ENCODE measurements at regions not wholly inside any gene's neighbourhood (a gene's known extent, or its start where the extent isn't known, plus 50 kb on each side); places are given as distances from the start of the nearest gene placed in this dataset.

DNA sequence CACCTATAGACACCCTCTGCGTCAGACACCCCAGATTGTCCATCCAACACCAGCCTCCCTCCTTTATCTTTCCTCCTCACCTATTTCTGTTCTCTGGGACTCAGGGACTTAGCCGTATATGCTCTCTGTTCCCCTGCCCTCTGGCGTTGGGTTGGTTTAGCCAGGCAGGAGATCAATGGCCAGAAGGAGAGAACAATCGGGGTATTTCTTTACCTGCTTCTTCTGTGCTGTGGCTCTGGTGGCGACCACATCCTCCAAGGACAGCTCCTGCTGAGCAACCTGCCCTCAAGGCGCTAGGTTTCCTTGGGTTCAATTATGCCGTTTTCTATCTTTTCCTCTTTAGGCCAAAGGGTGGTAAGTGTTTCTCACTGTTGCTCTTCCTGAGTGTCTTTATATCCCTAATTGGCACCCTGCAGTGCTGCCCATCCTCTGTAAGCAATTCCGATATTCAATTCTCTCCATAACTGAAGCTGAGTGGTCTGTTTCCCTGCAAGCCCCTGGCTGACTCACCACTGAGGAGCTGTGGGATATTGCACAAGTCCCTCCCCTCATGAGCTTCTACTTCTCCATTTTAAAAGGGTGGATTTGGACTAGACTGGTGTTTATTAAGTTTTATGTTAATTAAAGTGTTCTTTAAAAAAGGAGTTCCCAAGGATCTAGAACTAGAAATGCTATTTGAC, 63.7 kb upstream of the TMTC4 start:
- POLR2A ChIA-PET = no interaction called here
- TF ChIP-seq, protein P1, sequence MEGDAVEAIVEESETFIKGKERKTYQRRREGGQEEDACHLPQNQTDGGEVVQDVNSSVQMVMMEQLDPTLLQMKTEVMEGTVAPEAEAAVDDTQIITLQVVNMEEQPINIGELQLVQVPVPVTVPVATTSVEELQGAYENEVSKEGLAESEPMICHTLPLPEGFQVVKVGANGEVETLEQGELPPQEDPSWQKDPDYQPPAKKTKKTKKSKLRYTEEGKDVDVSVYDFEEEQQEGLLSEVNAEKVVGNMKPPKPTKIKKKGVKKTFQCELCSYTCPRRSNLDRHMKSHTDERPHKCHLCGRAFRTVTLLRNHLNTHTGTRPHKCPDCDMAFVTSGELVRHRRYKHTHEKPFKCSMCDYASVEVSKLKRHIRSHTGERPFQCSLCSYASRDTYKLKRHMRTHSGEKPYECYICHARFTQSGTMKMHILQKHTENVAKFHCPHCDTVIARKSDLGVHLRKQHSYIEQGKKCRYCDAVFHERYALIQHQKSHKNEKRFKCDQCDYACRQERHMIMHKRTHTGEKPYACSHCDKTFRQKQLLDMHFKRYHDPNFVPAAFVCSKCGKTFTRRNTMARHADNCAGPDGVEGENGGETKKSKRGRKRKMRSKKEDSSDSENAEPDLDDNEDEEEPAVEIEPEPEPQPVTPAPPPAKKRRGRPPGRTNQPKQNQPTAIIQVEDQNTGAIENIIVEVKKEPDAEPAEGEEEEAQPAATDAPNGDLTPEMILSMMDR (IDR thresholded peaks at IDR 0.05; ENCODE audit: insufficient read depth, low read depth, low read length) = no peak
- DNase-seq (ENCODE audit: low read depth) = no peak
- H3K36me3 ChIP-seq (ENCODE audit: control insufficient read depth, insufficient read depth, low read length) = no peaks in the 10 kb centered on the region
- no peaks in the 10 kb centered on the region for H3K27me3 ChIP-seq (ENCODE audit: control insufficient read depth, insufficient read depth, low read length)
- CTCF ChIA-PET = interaction anchor here (0.6 kb wide), 1 partner anchor 246 kb away, joined by 4 read pairs; no protein-coding TSS in a partner anchor
- H3K4me3 ChIP-seq (ENCODE audit: low read depth, low read length) = no peak overlapping the region

DNA sequence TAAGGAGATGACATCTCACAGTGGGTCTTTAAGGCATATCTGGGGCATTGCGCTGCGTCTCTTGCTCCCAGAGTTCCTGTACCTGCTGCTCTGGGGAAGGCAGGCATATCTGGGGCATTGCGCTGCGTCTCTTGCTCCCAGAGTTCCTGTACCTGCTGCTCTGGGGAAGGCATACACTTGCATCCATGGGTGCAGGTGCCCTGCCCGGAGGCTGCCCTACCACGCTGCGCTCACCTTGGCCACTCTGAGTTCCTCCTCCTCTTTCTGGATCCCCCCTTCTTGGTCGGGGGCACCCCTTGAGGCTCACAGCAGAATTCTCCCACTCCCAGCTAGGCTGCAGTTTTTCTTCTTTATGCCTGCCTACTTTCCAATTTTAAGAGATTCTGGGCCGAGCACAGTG, 60.9 kb upstream of the TMTC4 start:
- H3K4me3 ChIP-seq (ENCODE audit: low read depth, low read length) = no peak overlapping the region
- POLR2A ChIA-PET = no interaction called here
- no peaks in the 10 kb centered on the region for H3K36me3 ChIP-seq (ENCODE audit: control insufficient read depth, insufficient read depth, low read length)
- no peaks in the 10 kb centered on the region for H3K27me3 ChIP-seq (ENCODE audit: control insufficient read depth, insufficient read depth, low read length)
- CTCF ChIA-PET = no interaction called here
- TF ChIP-seq, protein P1 (IDR thresholded peaks at IDR 0.05; ENCODE audit: insufficient read depth, low read depth, low read length) = no peak
- DNase-seq (ENCODE audit: low read depth) = no peak

DNA sequence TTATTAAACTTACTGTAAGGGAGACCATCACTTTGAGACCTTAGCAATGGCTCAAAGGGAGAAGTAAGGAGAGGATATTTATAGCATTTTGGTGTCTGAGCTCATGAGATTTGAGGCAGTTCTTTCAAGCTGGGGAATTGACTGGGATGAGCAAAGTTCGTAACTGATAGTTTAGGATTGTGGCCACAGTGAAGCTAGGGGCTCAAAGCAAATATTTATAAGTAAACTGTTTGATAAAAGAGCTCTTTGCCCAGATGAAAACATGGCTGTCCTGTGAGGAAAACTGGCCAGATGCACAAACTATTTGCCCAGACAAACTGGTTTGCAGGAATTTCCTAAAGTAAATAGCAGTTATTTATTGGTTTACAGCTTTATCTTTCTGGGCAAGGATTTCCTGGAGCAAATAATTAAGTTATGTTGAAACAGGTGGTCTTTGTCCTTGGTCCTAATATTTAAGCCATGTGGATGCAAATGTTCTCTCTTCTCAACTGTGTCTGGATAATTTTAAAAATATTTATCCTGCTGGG, 59.7 kb upstream of the TMTC4 start:
- H3K27me3 ChIP-seq (ENCODE audit: control insufficient read depth, insufficient read depth, low read length) = no peaks in the 10 kb centered on the region
- no peak overlapping the region for H3K4me3 ChIP-seq (ENCODE audit: low read depth, low read length)
- no peak for DNase-seq (ENCODE audit: low read depth)
- ChIA-PET POLR2A (no interaction called here), CTCF (interaction anchor here (1.2 kb wide), 1 partner anchor 17 kb away, joined by 3 read pairs; no protein-coding TSS in a partner anchor)
- TF ChIP-seq, protein P1 (IDR thresholded peaks at IDR 0.05; ENCODE audit: insufficient read depth, low read depth, low read length) = no peak
- H3K36me3 ChIP-seq (ENCODE audit: control insufficient read depth, insufficient read depth, low read length) = no peaks in the 10 kb centered on the region

DNA sequence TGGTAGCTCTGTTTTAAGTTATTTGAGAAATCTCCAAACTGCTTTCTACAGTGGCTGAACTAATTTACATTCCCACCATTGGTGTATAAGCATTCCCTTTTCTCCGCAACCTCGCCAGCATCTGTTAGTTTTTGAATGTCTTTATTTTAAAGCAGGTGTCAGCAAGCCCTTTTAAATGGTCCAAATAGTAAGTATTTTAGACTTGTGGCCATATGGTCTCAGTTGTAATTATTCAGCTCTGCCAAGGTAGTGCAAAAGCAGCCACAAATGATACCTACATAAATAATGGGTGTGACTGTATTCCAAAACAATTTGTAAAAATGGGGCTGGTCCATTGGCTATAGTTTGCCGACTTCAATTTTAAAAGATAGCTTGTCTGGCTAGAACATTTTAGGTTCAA, 58.7 kb upstream of the TMTC4 start:
- DNase-seq (ENCODE audit: low read depth) = no peak
- CTCF ChIA-PET = interaction anchor here (1.6 kb wide), 1 partner anchor 11 kb away, joined by 7 read pairs; no protein-coding TSS in a partner anchor
- TF ChIP-seq, protein P1 (IDR thresholded peaks at IDR 0.05; ENCODE audit: insufficient read depth, low read depth, low read length) = no peak
- no peak overlapping the region for H3K4me3 ChIP-seq (ENCODE audit: low read depth, low read length)
- H3K36me3 ChIP-seq (ENCODE audit: control insufficient read depth, insufficient read depth, low read length) = no peaks in the 10 kb centered on the region
- H3K27me3 ChIP-seq (ENCODE audit: control insufficient read depth, insufficient read depth, low read length) = no peaks in the 10 kb centered on the region
- POLR2A ChIA-PET = no interaction called here

DNA sequence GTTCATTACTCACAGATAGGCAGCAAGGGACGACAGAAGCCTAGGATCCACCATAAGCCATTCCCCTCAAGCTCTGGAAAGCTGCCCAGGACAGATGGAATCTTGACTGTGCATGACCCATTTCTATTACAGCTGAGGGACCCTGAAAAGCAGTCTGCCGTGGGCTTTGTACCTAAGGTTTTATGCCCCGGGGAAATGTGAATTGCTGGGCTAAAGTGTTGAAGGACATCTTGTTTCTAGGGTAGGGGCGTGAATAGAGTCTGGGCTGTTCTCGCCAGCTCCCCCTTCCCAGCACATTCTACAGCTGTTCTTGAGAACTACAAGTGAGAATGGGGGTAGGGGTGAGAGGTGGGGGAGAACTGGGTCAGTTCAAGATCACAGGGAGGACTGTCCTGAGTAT, 53.6 kb upstream of the TMTC4 start:
- ChIA-PET POLR2A (no interaction called here), CTCF (no interaction called here)
- TF ChIP-seq, protein P1 (IDR thresholded peaks at IDR 0.05; ENCODE audit: insufficient read depth, low read depth, low read length) = no peak
- H3K27me3 ChIP-seq (ENCODE audit: control insufficient read depth, insufficient read depth, low read length) = no peaks in the 10 kb centered on the region
- no peaks in the 10 kb centered on the region for H3K36me3 ChIP-seq (ENCODE audit: control insufficient read depth, insufficient read depth, low read length)
- no peak for DNase-seq (ENCODE audit: low read depth)
- H3K4me3 ChIP-seq (ENCODE audit: low read depth, low read length) = no peak overlapping the region

All from BJ (cell line).